Esophagus squamous epithelium (tissue), 4 donors: ENCODE measurements at regions not wholly inside any gene's neighbourhood (a gene's known extent, or its start where the extent isn't known, plus 50 kb on each side); places are given as distances from the start of the nearest gene placed in this dataset.

Experiments
- POLR2A ChIP-seq, 4 donors: fragments of 450-650 bp; IDR thresholded peaks; one replicate each; pipeline ENCODE4 v1.6.1; 2017; ENCODE audit warnings: antibody characterized with exemption in 4 of 4, mild to moderate bottlenecking in 4 of 4, moderate library complexity in 3 of 4
- TF ChIP-seq, protein P1 (sequence below), 6 experiments: fragments of 450-650 bp in 4 of 6; fragments of 200-600 bp in 2 of 6; sonication (generic) in 2 of 6; IDR thresholded peaks; one replicate each; pipeline ENCODE4 v1.5.1; 2016 to 2019; ENCODE audit warnings: antibody characterized with exemption in 6 of 6, mild to moderate bottlenecking in 4 of 6, moderate library complexity in 4 of 6

DNA sequence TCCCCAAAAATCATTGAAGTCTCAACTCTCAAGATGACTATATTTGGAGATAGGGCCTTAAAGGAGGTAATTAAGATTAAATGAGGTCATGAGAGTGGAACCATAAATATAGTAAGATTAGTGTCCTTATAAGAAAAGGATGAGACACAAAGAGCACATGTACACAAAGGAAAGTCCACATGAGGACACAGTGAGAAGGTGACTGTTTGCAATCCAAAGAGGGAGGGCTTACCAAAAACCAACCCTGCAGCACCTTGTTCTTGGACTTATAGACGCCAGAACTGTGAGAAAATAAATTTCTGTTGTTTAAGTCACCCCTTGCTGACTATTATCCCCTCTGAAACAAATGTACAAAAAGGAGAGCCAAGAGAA is 150.4 kb upstream of the SMLR1 start:
- TF ChIP-seq, protein P1, sequence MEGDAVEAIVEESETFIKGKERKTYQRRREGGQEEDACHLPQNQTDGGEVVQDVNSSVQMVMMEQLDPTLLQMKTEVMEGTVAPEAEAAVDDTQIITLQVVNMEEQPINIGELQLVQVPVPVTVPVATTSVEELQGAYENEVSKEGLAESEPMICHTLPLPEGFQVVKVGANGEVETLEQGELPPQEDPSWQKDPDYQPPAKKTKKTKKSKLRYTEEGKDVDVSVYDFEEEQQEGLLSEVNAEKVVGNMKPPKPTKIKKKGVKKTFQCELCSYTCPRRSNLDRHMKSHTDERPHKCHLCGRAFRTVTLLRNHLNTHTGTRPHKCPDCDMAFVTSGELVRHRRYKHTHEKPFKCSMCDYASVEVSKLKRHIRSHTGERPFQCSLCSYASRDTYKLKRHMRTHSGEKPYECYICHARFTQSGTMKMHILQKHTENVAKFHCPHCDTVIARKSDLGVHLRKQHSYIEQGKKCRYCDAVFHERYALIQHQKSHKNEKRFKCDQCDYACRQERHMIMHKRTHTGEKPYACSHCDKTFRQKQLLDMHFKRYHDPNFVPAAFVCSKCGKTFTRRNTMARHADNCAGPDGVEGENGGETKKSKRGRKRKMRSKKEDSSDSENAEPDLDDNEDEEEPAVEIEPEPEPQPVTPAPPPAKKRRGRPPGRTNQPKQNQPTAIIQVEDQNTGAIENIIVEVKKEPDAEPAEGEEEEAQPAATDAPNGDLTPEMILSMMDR (IDR thresholded peaks at IDR 0.05), result no peak
- no peak for TF ChIP-seq POLR2A (IDR thresholded peaks at IDR 0.05)
